OCI-LY3 (cell line): ENCODE measurements at regions not wholly inside any gene's neighbourhood (a gene's known extent, or its start where the extent isn't known, plus 50 kb on each side); places are given as distances from the start of the nearest gene placed in this dataset.

Experiments used
- H2AFZ ChIP-seq: fragments of 200-600, 300-600 bp; shearing (Covaris generic); 2 replicates; pipeline ENCODE4 v1.6.0; 2014; ENCODE audit warnings: antibody characterized with exemption, low read depth, low read length
- H3K27ac ChIP-seq: fragments of 200-600, 300-600 bp; sonication (generic); 2 replicates; pipeline ENCODE4 v1.5.1; 2014; ENCODE audit warnings: mild to moderate bottlenecking, low read length, moderate library complexity, mixed read lengths
- H3K27me3 ChIP-seq: fragments of 200-600, 300-600 bp; sonication (generic); 2 replicates; pipeline ENCODE4 v1.6.1; 2014; ENCODE audit warnings: low read depth, low read length, mixed read lengths
- H3K36me3 ChIP-seq: fragments of 200-600, 300-600 bp; sonication (generic); replicated peaks from 2 replicates; pipeline ENCODE3; 2014; ENCODE audit warnings: low read depth, low read length, mixed read lengths
- H3K4me1 ChIP-seq: fragments of 300-600, 200-600 bp; sonication (generic); 2 replicates; pipeline ENCODE4 v1.6.1; 2014; ENCODE audit warnings: low read length, mixed read lengths
- H3K4me2 ChIP-seq: fragments of 200-600, 300-600 bp; sonication (generic); 2 replicates; pipeline ENCODE4 v1.6.1; 2014; ENCODE audit warnings: low read length, mixed read lengths
- H3K4me3 ChIP-seq: fragments of 300-600, 200-600 bp; sonication (generic); 2 replicates; pipeline ENCODE4 v1.5.1; 2014; ENCODE audit warnings: antibody characterized with exemption, mild to moderate bottlenecking, low read length, moderate library complexity
- H3K79me2 ChIP-seq: fragments of 300-600, 200-600 bp; shearing (Covaris generic); 2 replicates; pipeline ENCODE4 v1.6.1; 2014; ENCODE audit warnings: mild to moderate bottlenecking, low read length, mixed read lengths
- H3K9ac ChIP-seq: fragments of 300-600, 200-600 bp; shearing (Covaris generic); 2 replicates; pipeline ENCODE4 v1.6.0; 2014; ENCODE audit warnings: mild to moderate bottlenecking, low read length, moderate library complexity
- H3K9me3 ChIP-seq: fragments of 200-600, 300-600 bp; shearing (Covaris generic); 2 replicates; pipeline ENCODE4 v1.6.1; 2014; ENCODE audit warnings: low read length, mixed read lengths; ENCODE audit not compliant: insufficient read depth
- H4K20me1 ChIP-seq: fragments of 200-600, 300-600 bp; sonication (generic); 2 replicates; pipeline ENCODE4 v1.6.1; 2016; ENCODE audit warnings: low read length, mixed read lengths; ENCODE audit not compliant: insufficient read depth
- EZH2phosphoT487 ChIP-seq: fragments of 200-600 bp; shearing (Covaris generic); IDR thresholded peaks from 2 replicates; pipeline ENCODE4 v1.6.1; 2018; ENCODE audit warnings: antibody characterized with exemption, mixed run types, low read depth
- TF ChIP-seq, protein P1 (sequence below): fragments of 200-600, 300-600 bp; sonication (generic); IDR thresholded peaks from 2 replicates; pipeline ENCODE4 v1.5.1; 2014; ENCODE audit warnings: antibody characterized with exemption, low read length, low read depth

DNA sequence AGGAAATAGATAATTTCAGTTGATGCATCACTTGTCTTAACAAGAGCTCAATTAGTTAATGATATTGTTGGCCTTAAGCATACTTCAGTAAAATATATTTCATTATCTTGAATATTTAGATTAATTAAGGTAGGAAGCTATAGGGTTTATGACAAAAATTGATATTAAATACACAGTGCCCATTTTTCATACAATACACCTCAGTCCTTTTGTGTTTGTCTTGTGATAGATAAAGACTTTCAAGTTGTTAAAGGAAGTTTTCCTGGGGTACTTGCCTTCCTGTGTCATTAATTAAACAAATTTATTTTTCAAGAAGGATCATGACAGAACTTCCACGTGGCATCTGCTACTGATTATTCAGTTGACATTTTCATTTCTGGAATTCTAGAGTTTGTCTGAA, 420.5 kb downstream of the MTX2 start:
- no peaks in the 10 kb centered on the region for H4K20me1 ChIP-seq
- H3K4me3 ChIP-seq: no peak overlapping the region
- H3K79me2 ChIP-seq: no peaks in the 10 kb centered on the region
- H3K4me2 ChIP-seq: no peak overlapping the region
- no peak overlapping the region for H2AFZ ChIP-seq
- no peak overlapping the region for H3K27ac ChIP-seq
- TF ChIP-seq, protein P1, sequence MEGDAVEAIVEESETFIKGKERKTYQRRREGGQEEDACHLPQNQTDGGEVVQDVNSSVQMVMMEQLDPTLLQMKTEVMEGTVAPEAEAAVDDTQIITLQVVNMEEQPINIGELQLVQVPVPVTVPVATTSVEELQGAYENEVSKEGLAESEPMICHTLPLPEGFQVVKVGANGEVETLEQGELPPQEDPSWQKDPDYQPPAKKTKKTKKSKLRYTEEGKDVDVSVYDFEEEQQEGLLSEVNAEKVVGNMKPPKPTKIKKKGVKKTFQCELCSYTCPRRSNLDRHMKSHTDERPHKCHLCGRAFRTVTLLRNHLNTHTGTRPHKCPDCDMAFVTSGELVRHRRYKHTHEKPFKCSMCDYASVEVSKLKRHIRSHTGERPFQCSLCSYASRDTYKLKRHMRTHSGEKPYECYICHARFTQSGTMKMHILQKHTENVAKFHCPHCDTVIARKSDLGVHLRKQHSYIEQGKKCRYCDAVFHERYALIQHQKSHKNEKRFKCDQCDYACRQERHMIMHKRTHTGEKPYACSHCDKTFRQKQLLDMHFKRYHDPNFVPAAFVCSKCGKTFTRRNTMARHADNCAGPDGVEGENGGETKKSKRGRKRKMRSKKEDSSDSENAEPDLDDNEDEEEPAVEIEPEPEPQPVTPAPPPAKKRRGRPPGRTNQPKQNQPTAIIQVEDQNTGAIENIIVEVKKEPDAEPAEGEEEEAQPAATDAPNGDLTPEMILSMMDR: no peak
- TF ChIP-seq EZH2phosphoT487: no peak
- H3K36me3 ChIP-seq: no peaks in the 10 kb centered on the region
- no peaks in the 10 kb centered on the region for H3K4me1 ChIP-seq
- H3K9ac ChIP-seq: no peak overlapping the region
- H3K9me3 ChIP-seq: no peaks in the 10 kb centered on the region
- 0 out of 2 replicates have a peak, but pooled peaks cover 13% of the 10 kb centered on the region for H3K27me3 ChIP-seq

DNA sequence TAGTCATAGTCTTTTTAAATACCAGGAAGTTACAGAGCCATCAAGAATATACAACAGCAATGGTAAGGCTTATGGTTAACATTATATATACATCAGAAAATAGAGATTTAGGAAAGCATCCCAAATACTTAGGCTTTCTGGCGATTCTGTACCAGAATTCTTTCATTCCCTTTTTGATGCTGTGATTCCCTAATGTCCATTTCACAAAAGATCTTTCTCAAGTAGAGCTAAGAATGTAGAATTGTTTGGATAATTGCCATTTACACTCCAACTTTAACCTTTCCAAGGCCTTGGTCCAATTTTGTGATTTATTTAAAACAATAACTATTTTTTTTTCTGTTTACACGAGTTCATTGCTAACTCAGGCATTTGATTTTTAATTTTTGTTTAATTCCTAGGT, 422.2 kb downstream of the MTX2 start:
- 0 out of 2 replicates have a peak, but pooled peaks cover 1% of the 10 kb centered on the region for H3K27me3 ChIP-seq
- no peak overlapping the region for H2AFZ ChIP-seq

DNA sequence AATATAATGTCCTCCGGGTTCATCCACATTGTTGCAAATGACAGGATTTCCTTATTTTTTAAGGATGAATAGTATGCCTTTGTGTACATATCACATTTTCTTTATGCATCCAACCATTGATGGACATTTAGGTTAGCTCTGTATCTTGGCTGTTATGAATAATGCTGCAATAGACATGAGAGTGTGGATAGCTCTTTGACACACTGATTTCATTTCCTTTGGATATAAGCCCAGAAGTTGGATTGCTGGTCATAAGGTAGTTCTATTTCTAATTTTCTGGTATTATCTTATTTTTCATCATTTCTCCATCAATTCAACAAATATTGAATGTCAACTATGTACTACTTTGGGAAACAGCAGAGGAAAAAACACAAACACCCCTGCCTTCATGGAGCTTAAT, 423.3 kb downstream of the MTX2 start:
- Histone ChIP-seq H3K9ac (no peak overlapping the region), H4K20me1 (no peaks in the 10 kb centered on the region), H3K27me3 (no peaks in the 10 kb centered on the region), H3K4me1 (no peaks in the 10 kb centered on the region), H3K36me3 (no peaks in the 10 kb centered on the region), H3K27ac (no peak overlapping the region), H3K4me2 (no peak overlapping the region), H3K9me3 (no peaks in the 10 kb centered on the region), H3K79me2 (no peaks in the 10 kb centered on the region), H3K4me3 (no peak overlapping the region), H2AFZ (no peak overlapping the region)
- TF ChIP-seq EZH2phosphoT487: no peak

More for the DNA sequence above, 422.2 kb downstream of the MTX2 start:
- Histone ChIP-seq H3K9me3 (no peaks in the 10 kb centered on the region), H3K4me3 (no peak overlapping the region), H3K36me3 (no peaks in the 10 kb centered on the region), H3K9ac (no peak overlapping the region), H3K4me2 (no peak overlapping the region), H3K79me2 (no peaks in the 10 kb centered on the region), H4K20me1 (no peaks in the 10 kb centered on the region), H3K27ac (no peak overlapping the region), H3K4me1 (no peaks in the 10 kb centered on the region)
- TF ChIP-seq, protein P1: no peak
- TF ChIP-seq EZH2phosphoT487: no peak

DNA sequence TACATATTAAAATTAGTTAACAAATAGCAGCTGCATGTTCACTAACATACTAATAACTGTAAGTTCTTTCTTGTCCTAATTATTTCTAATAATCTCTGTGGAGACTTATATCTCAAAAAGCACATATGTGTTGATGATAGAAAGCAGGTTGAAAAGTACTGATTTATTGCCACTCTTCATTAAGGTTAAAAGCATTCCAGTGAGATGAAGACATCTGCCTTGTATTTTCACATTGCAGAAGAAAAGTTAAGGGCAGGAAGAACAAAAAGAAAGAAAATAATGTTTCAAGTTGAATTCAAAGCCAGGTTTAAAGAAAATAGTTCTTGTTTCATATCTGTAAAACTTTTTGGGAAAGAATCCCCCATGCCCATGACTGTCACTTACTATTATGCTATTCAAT, 429.9 kb downstream of the MTX2 start:
- Histone ChIP-seq H3K36me3 (no peaks in the 10 kb centered on the region), H3K79me2 (no peaks in the 10 kb centered on the region), H3K9me3 (no peaks in the 10 kb centered on the region), H3K9ac (no peak overlapping the region), H4K20me1 (no peaks in the 10 kb centered on the region), H3K4me3 (no peak overlapping the region), H3K4me2 (no peak overlapping the region), H3K4me1 (no peaks in the 10 kb centered on the region), H2AFZ (no peak overlapping the region), H3K27ac (no peak overlapping the region), H3K27me3 (no peaks in the 10 kb centered on the region)
- TF ChIP-seq, protein P1: no peak
- no peak for TF ChIP-seq EZH2phosphoT487

DNA sequence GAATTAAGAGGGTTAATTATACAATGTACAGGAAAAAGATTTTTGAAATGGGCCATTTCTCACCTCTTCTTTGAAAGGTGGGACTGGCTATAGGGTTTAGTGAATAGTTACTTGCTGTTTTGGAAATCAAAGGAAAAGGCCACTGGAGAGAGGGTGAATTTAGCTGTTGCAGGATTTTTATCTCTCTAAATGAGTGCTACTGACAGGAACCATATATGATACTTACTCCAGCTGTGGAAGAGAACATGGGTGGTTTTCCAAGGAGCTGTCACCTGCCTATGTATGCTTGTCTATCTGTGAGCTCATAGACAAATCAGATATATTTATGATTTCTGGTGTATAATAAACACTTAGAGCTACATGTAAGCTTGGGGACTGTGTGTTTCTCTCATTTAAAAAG, 430.4 kb downstream of the MTX2 start:
- TF ChIP-seq, protein P1: no peak
- no peak for TF ChIP-seq EZH2phosphoT487
- no peaks in the 10 kb centered on the region for H3K79me2 ChIP-seq
- H2AFZ ChIP-seq: no peak overlapping the region
- H3K4me2 ChIP-seq: no peak overlapping the region
- H3K4me3 ChIP-seq: no peak overlapping the region
- no peaks in the 10 kb centered on the region for H3K36me3 ChIP-seq
- no peaks in the 10 kb centered on the region for H4K20me1 ChIP-seq
- no peaks in the 10 kb centered on the region for H3K27me3 ChIP-seq
- H3K27ac ChIP-seq: no peak overlapping the region
- H3K4me1 ChIP-seq: no peaks in the 10 kb centered on the region
- H3K9me3 ChIP-seq: no peaks in the 10 kb centered on the region
- H3K9ac ChIP-seq: no peak overlapping the region
